ENCODE measurements at regions not wholly inside any gene's neighbourhood (a gene's known extent, or its start where the extent isn't known, plus 50 kb on each side); places are given as distances from the start of the nearest gene placed in this dataset.

DNA sequence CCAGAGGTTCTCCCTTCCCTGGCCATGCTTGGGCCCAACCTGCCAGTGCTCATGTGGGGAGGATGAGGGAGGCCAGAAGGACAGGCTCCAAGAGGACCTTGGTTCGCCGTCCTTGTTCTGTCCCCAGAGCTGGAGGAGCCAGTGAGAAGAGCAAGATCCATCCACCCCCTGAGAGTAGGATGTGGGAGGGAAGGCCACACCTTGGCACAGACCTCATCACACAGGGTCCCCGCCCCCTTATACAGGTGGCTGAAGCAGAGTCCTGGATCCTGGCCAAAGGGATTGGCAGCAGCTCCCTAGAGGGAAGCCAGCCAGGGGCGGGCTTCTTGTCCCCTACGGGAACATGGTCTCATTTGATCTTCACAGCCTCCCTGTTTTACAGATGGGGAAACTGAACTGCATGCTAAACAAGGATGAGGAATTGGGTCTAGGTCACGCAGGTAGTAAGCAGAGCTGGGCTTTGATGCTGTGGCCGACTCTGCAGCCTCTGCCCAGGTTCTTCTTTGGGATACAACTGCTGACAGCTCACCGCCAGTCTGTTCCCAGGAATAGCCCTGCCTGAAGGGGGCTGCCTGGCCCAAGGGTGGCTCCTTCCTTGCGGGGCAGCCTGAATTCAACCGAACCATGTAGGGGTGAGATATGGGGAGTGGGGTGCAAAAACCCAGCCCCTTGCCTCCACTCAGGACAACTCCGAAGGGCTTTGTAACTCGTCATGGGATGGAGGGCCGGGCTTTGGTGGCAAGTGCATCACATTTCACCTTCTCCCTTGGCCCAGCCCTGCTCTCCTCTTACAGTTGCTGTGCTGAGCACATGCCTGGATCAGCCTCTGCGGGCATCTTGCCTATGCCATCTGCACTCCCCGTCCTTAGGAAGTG, 62.2 kb upstream of the KDM7A start:
- no peak for TF ChIP-seq CTCF (IDR thresholded peaks at IDR 0.05; ENCODE audit: low read depth, low read length)
- no peak for DNase-seq (ENCODE audit: low read depth in 1 of 2, low spot score in 1 of 2)
- H3K36me3 ChIP-seq: no peaks in the 10 kb centered on the region
- H3K4me3 ChIP-seq: no peak overlapping the region
- peaks cover 8% of the 10 kb centered on the region for H3K27me3 ChIP-seq
- H3K9me3 ChIP-seq (ENCODE audit: low read depth): no peaks in the 10 kb centered on the region
- peaks cover 12% of the 10 kb centered on the region for H3K4me1 ChIP-seq (ENCODE audit: low read depth)
- no peak overlapping the region for H3K27ac ChIP-seq

GRCh38 chr7:140237390-140237789, 60.6 kb upstream of the KDM7A start:
- H3K9me3 ChIP-seq (ENCODE audit: low read depth): no peaks in the 10 kb centered on the region
- H3K36me3 ChIP-seq: no peaks in the 10 kb centered on the region
- H3K27ac ChIP-seq: no peak overlapping the region
- H3K27me3 ChIP-seq: peaks cover 8% of the 10 kb centered on the region
- peaks cover 6% of the 10 kb centered on the region for H3K4me1 ChIP-seq (ENCODE audit: low read depth)
- TF ChIP-seq CTCF (IDR thresholded peaks at IDR 0.05; ENCODE audit: low read depth, low read length): no peak
- DNase-seq (ENCODE audit: low read depth in 1 of 2, low spot score in 1 of 2): no peak
- no peak overlapping the region for H3K4me3 ChIP-seq

DNA sequence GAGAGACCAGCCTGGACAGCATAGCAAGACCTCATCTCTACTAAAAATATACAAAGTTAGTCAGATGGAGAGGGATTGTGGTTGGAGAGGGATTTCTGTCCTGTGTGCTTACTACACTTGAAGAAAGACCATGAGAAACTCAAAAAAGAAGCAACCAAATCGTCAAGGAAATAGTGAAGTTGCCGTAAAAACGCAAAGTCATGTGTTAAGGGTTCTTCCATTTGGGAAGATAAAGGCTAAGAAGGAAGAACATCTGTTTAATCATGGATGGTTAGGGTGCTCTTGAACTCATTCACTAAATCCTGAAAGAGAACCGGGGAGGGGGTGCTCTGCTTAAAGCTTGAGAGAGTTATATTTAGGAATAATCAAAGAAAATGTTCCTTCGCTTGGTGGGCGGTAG, 59.8 kb upstream of the KDM7A start:
- no peaks in the 10 kb centered on the region for H3K9me3 ChIP-seq (ENCODE audit: low read depth)
- H3K4me1 ChIP-seq (ENCODE audit: low read depth): no peaks in the 10 kb centered on the region
- H3K27ac ChIP-seq: no peak overlapping the region
- H3K27me3 ChIP-seq: peaks cover 8% of the 10 kb centered on the region
- H3K36me3 ChIP-seq: no peaks in the 10 kb centered on the region
- TF ChIP-seq CTCF (IDR thresholded peaks at IDR 0.05; ENCODE audit: low read depth, low read length): no peak
- H3K4me3 ChIP-seq: no peak overlapping the region
- DNase-seq (ENCODE audit: low read depth in 1 of 2, low spot score in 1 of 2): no peak

GRCh38 chr7:140235114-140235513, 58.3 kb upstream of the KDM7A start:
- peaks cover 11% of the 10 kb centered on the region for H3K27me3 ChIP-seq
- no peaks in the 10 kb centered on the region for H3K4me1 ChIP-seq (ENCODE audit: low read depth)
- H3K4me3 ChIP-seq: no peak overlapping the region
- no peak for TF ChIP-seq CTCF (IDR thresholded peaks at IDR 0.05; ENCODE audit: low read depth, low read length)
- H3K36me3 ChIP-seq: no peaks in the 10 kb centered on the region
- DNase-seq (ENCODE audit: low read depth in 1 of 2, low spot score in 1 of 2): no peak
- no peak overlapping the region for H3K27ac ChIP-seq
- H3K9me3 ChIP-seq (ENCODE audit: low read depth): no peaks in the 10 kb centered on the region

GRCh38 chr7:140232957-140233917, 56.5 kb upstream of the KDM7A start:
- H3K27ac ChIP-seq: no peak overlapping the region
- no peaks in the 10 kb centered on the region for H3K36me3 ChIP-seq
- no peaks in the 10 kb centered on the region for H3K4me1 ChIP-seq (ENCODE audit: low read depth)
- H3K9me3 ChIP-seq (ENCODE audit: low read depth): no peaks in the 10 kb centered on the region
- H3K4me3 ChIP-seq: no peak overlapping the region
- peaks cover 9% of the 10 kb centered on the region for H3K27me3 ChIP-seq
- no peak for DNase-seq (ENCODE audit: low read depth in 1 of 2, low spot score in 1 of 2)
- no peak for TF ChIP-seq CTCF (IDR thresholded peaks at IDR 0.05; ENCODE audit: low read depth, low read length)

All from cardiac muscle cell (in vitro differentiated cells and primary cell).